Stimulated activated effector memory CD8-positive, alpha-beta T cell treated with anti-CD3 and anti-CD28 coated beads, Interleukin-12 subunit alpha, Interleukin-12 subunit beta, amount 100 ng/mL, for 72 hours (primary cell): ENCODE measurements at regions not wholly inside any gene's neighbourhood (a gene's known extent, or its start where the extent isn't known, plus 50 kb on each side); places are given as distances from the start of the nearest gene placed in this dataset.

Experiments used
- ATAC-seq: fragments of 150-1000 bp; cut with Tn5 transposase; 2 replicates; pipeline ENCODE4 v1.10.0; 2021
- DNase-seq, 2 donors: peaks; one replicate each; pipeline ENCODE4 v3.0.0; 2021 to 2022; ENCODE audit warnings: low spot score in 2 of 2
- H3K27ac Mint-ChIP-seq: one replicate; pipeline ENCODE4 v1.8.0; 2022; ENCODE audit warnings: mild to moderate bottlenecking, mixed read lengths
- H3K36me3 Mint-ChIP-seq: one replicate; pipeline ENCODE4 v1.8.0; 2022; ENCODE audit warnings: mild to moderate bottlenecking, mixed read lengths
- H3K4me1 Mint-ChIP-seq: one replicate; pipeline ENCODE4 v1.8.0; 2022; ENCODE audit warnings: mixed read lengths
- H3K4me3 Mint-ChIP-seq: one replicate; pipeline ENCODE4 v1.8.0; 2022; ENCODE audit warnings: mild to moderate bottlenecking, mixed read lengths
- H3K9me3 Mint-ChIP-seq: one replicate; pipeline ENCODE4 v1.8.0; 2022; ENCODE audit warnings: mixed read lengths

DNA sequence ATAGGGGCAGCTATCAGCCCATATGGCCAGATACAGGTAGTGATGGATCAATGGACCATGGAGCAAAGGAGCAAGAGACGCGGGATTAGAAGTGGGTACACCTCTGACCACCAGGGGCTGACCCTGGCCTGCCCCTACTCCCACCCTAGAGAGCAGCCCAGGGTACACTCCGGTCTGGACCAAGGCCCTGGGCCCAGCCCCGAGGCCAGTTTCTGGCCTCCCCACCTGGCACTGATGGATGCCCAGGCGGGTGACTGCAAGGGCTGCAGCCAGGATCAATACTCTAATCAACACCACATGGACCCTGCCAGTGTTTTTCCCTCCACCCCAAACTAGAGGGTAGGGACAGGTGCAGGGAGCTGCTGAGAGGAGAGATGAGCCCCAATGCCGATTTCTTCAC lies 74.1 kb upstream of the NECTIN1 start:
- DNase-seq: no peak
- Mint-ChIP-seq H3K9me3 (no peaks in the 10 kb centered on the region), H3K36me3 (no peaks in the 10 kb centered on the region), H3K4me1 (no peaks in the 10 kb centered on the region), H3K4me3 (no peak overlapping the region), H3K27ac (no peak overlapping the region)
- no peak for ATAC-seq

DNA sequence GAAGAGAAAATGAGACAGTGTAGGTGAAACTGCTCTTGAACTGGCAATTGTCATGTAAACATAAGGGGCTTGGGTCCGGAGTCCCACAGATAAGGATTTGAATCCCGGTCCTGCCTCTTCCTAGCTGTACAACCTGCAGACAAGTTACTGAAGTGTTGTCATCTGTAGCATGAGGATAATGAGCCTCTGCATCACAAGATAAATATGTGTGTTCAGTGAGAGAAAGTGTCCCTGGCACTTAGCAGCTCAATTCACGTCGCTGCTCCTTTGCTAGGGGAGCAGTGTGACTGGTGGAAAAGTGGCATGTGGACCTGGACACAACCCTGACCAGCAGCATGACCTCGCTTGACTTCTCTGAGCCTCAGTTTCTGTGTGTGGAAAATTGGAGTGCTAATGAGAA lies 73.7 kb upstream of the NECTIN1 start:
- ATAC-seq: no peak
- no peak overlapping the region for H3K4me3 Mint-ChIP-seq
- no peaks in the 10 kb centered on the region for H3K4me1 Mint-ChIP-seq
- no peak for DNase-seq
- H3K36me3 Mint-ChIP-seq: no peaks in the 10 kb centered on the region
- H3K27ac Mint-ChIP-seq: no peak overlapping the region
- H3K9me3 Mint-ChIP-seq: no peaks in the 10 kb centered on the region

DNA sequence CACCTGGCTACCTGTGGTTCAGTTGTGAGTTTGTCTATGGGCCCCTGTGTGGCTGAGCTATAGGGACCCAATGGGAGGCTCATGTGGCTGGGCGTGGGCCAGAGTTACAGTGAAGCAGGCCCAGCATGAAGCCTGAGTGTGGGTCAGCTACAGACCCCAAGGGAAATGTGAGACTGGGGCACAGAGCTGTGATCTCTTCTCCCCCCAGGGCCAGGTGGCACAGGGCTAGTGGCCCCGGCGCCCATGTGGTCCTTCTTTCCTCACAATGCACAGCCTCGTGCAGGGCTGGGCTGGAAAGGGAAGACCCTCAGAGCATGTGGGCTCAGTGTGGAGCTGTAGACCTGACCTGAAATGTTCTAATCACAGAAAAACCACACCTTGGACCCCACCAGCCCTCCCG lies 71.6 kb upstream of the NECTIN1 start:
- no peaks in the 10 kb centered on the region for H3K36me3 Mint-ChIP-seq
- no peaks in the 10 kb centered on the region for H3K9me3 Mint-ChIP-seq
- DNase-seq (no peak), ATAC-seq (no peak)
- H3K4me3 Mint-ChIP-seq: no peak overlapping the region
- H3K4me1 Mint-ChIP-seq: peaks cover 6% of the 10 kb centered on the region
- no peak overlapping the region for H3K27ac Mint-ChIP-seq

DNA sequence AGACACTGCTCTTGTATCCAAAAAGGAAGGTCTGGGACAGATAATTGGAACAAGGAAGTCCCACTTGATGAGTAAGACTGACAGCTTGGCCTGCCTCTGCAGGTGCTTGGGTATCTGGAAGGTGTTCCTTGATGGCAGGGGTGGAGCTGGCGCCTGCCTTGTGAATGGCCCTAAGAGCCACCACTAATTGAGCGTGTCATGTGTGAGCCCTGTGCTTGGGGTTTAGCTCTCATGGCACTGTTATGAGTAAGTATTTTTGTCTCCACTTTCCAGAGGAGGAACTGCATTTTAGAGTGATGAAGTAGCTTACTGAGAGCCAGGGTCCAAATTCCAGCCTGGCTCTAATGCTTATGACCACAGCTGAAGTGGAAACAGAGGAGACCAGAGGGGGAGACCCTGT lies 71.2 kb upstream of the NECTIN1 start:
- Mint-ChIP-seq H3K4me1 (peaks cover 6% of the 10 kb centered on the region), H3K4me3 (no peak overlapping the region)
- no peak for ATAC-seq

DNA sequence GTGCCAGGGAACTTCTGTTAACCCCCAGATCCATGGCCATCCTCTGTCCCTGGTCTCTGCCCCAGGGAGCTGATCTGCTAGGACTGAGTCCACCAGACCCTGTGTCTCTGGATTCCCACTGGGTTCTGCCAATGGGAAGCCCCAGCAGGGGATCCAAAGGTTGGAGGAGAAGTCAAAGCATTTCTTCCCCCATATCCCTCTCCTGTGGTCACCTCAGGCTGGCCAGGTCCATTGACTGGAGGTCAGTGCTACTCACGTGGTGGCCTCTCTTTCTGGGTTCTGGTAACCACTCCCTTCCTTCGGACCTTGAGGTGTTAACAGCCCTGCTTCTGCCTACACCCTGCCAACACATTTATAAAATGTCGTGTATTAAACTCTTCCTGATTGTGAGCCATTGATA lies 69.7 kb upstream of the NECTIN1 start:
- Mint-ChIP-seq H3K9me3 (no peaks in the 10 kb centered on the region), H3K4me3 (no peak overlapping the region), H3K36me3 (no peaks in the 10 kb centered on the region), H3K4me1 (peaks cover 6% of the 10 kb centered on the region), H3K27ac (no peak overlapping the region)
- DNase-seq: no peak
- ATAC-seq: no peak

More for the DNA sequence above, 71.2 kb upstream of the NECTIN1 start:
- H3K27ac Mint-ChIP-seq: no peak overlapping the region
- DNase-seq: no peak
- H3K36me3 Mint-ChIP-seq: no peaks in the 10 kb centered on the region
- H3K9me3 Mint-ChIP-seq: no peaks in the 10 kb centered on the region

DNA sequence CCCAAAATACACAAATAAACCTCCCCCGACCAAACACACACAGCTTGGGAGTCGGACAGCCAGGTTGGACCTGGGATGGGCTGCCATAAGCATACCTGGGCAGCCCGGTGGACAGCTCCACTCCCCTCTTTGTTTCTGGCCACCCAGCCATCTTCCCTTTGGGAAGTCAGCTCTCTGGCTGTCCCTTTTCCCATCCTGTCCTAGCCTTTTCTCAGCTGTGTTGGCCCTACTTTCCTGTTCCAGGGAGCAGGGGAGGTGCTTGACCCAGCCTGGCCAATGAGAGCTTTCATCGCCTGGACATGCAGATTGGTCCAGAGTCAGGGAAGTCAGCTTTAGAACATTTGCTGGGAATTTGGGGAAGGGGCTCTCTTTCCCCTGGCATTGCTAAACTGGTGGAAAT lies 68.7 kb upstream of the NECTIN1 start:
- H3K9me3 Mint-ChIP-seq: no peaks in the 10 kb centered on the region
- H3K4me1 Mint-ChIP-seq: peaks cover 6% of the 10 kb centered on the region
- no peak overlapping the region for H3K27ac Mint-ChIP-seq

DNA sequence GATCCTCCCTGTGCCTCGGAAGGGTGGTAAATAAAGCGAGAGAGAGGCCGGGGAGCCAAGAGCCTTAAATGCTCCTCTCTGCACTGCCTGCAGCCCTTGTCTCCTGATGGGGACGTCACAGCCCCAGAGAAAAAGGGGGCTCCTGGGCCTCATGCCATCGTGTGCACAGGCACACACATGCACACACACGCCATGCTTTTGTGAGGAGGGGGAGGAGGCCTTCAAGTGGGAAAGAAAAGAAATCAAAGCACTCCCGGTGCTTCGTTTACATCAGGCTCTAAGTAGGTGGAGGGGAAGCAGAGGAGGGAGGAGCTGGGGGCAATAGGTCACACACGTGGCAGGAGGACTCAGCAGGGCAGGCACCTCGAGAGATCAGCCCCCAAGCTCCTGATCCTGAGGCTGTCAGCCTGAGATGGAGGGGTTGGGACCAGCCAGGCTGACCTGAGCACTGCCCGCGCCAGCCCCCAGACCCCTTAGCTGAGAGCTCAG lies 68.2 kb upstream of the NECTIN1 start:
- no peaks in the 10 kb centered on the region for H3K36me3 Mint-ChIP-seq
- H3K27ac Mint-ChIP-seq: no peak overlapping the region
- H3K4me3 Mint-ChIP-seq: no peak overlapping the region
- DNase-seq (no peak), ATAC-seq (no peak)
- no peaks in the 10 kb centered on the region for H3K9me3 Mint-ChIP-seq
- H3K4me1 Mint-ChIP-seq: peaks cover 6% of the 10 kb centered on the region

More for the DNA sequence above, 68.7 kb upstream of the NECTIN1 start:
- Mint-ChIP-seq H3K4me3 (no peak overlapping the region), H3K36me3 (no peaks in the 10 kb centered on the region)
- ATAC-seq (no peak), DNase-seq (no peak)

DNA sequence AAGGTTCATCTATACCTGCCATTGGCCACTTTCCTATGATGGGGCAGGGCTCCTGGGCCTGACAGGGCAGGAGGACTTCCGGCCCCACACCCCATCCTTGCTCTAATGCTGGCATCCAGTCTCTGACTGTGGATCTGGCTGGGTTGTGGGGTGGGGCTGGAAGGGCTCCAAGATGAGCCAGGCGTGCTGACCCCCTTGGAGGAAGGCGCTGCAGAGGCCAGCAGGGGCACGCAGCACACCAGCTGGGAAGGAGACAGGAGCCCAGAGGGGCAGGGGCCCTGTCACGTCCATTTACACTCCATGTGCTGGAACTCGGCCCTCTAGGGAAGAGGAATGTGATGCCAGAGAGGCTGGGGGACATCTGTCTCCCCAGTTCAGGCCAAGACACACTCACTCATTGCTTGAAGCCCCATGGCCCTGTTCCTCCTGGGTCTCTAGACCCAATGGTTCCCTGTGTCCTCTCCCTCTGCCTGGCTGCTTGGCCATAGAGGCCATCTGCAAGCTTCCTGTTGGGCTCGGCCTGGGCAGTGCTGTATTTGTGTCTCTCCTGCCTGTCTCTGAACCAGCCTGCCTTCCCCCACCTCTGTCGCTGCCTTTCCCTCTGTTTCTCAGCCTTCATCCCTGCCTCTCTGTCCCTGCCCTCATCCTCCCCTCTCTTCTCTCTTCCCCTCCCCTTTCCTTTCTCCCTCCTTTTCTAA lies 67.5 kb upstream of the NECTIN1 start:
- no peak overlapping the region for H3K27ac Mint-ChIP-seq
- no peak for DNase-seq
- no peaks in the 10 kb centered on the region for H3K36me3 Mint-ChIP-seq
- H3K4me3 Mint-ChIP-seq: no peak overlapping the region
- peaks cover 6% of the 10 kb centered on the region for H3K4me1 Mint-ChIP-seq
- no peak for ATAC-seq
- no peaks in the 10 kb centered on the region for H3K9me3 Mint-ChIP-seq

DNA sequence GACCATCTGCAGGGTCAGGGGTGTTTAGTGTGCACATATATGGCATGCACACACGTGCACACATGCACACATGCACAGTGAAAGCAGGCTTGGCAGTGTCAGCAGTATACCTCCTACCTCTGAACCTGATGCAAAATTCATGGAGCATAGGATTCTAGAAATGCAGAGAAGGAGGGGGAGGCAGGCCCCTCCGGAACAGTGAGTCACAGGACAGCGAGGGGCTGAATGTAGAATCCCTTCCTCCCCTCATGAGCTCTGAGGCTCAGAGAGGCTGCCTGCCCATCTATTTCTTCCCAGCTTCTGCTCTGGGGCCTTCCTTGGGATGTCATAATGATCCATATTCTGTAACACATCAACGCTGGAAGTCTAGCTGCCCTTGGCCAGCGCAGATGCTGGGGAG lies 66.7 kb upstream of the NECTIN1 start:
- H3K27ac Mint-ChIP-seq: no peak overlapping the region
- H3K36me3 Mint-ChIP-seq: no peaks in the 10 kb centered on the region
- H3K4me1 Mint-ChIP-seq: peaks cover 6% of the 10 kb centered on the region
- no peak overlapping the region for H3K4me3 Mint-ChIP-seq
- DNase-seq (no peak), ATAC-seq (no peak)
- H3K9me3 Mint-ChIP-seq: no peaks in the 10 kb centered on the region

DNA sequence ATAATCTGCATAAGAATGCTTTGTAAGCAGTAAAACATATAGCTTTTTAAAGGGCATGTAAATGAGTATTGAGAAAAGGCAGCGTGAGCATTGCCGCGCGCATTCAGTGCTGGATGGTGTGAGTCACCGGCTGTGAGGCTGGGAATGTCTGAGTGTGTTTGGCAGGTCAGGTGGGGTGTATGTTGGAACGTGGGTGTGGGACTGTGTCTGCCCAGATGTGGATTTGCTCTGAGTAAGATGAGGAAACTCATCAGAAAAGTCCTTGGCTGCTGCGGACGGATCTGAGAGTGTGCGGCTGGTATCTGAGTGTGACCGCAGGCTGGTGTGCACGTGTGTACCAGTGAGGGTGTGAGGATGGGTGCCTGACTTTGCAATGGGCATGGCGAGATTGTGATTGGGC lies 66.2 kb upstream of the NECTIN1 start:
- Mint-ChIP-seq H3K36me3 (no peaks in the 10 kb centered on the region), H3K9me3 (no peaks in the 10 kb centered on the region), H3K4me3 (no peak overlapping the region), H3K4me1 (peaks cover 6% of the 10 kb centered on the region), H3K27ac (no peak overlapping the region)
- no peak for DNase-seq
- ATAC-seq: no peak

DNA sequence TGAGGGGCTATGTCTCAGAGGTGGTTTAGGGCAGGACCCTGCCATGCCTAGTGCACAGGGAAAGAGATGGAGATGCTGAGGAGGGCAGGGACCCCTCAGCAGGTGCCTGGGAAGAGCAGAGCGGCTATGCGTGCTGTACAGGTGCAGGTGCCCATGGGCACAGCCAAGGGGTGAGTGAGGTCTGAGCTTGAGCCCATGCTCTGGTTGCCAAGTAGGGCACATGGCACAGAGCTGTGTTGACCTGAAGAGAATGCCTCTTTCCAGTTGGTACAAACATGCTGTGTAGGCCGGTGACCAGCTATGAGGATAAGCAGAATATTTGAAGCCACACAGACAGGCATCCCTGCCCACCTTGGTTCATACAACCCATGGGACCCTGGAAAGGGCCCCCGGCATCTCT lies 65.8 kb upstream of the NECTIN1 start:
- Mint-ChIP-seq H3K36me3 (no peaks in the 10 kb centered on the region), H3K27ac (no peak overlapping the region), H3K4me1 (peaks cover 6% of the 10 kb centered on the region), H3K9me3 (no peaks in the 10 kb centered on the region), H3K4me3 (no peak overlapping the region)
- DNase-seq (no peak), ATAC-seq (no peak)

DNA sequence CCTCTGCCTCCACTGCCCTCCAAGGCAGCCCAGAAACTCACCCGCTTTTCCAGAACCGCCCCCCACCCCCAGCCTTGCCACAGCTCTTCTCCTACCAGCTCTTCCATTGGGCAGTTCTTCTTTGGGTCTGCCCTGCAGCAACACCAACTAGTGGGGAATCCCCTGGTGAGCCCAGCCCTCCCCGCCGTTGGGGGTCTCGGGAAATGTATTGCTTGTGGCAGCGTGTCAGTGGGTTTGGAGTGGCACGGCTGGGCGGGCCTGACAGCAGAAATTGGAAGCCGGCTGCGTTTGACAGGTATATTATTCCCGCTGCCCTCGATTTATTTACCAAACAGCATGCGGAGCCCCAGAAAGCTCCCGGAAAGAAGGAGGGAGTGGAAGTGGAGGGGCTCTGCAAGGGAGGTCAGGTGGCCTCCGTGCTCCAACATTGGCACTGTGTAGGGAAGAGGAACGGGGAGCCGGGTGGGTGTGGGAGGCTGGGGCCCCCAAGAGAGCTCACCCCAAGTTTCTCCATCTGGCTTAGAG lies 65.2 kb upstream of the NECTIN1 start:
- Mint-ChIP-seq H3K27ac (no peak overlapping the region), H3K4me3 (no peak overlapping the region), H3K9me3 (no peaks in the 10 kb centered on the region), H3K4me1 (peaks cover 6% of the 10 kb centered on the region), H3K36me3 (no peaks in the 10 kb centered on the region)
- ATAC-seq (no peak), DNase-seq (no peak)

DNA sequence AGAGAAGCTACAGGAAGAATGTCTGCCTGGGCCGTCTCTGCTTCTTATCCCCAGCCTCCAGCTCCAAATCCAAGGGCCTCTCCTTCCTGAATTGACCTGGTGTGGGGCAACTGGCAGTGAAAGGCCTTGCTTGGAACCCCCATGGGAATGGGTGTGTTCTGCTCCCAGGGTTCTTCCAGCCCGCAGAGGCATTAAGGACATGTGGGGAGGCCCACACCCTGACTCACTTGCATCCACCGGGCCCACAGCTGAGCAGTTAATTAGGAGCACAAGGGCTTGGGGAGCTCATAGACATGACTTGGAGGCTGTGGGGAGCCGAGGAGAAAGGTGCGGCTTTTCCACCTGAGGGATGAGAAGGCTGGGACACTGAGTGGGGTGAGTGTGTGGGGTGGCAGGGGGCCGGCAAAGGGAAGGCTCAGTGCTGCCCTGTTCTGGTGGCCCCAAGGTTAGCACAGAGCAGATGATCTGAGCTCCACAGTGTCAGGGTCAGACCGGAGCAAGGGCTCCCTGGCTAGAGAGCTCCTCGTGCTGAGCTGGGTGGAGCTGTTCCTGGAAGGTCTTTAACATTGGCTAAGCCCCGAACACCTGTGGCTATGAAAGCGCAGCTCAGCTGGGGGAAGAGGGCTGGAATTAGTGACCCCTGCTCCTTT lies 64.5 kb upstream of the NECTIN1 start:
- no peak overlapping the region for H3K4me3 Mint-ChIP-seq
- H3K4me1 Mint-ChIP-seq: peaks cover 6% of the 10 kb centered on the region
- H3K36me3 Mint-ChIP-seq: no peaks in the 10 kb centered on the region
- ATAC-seq (no peak), DNase-seq (no peak)
- H3K9me3 Mint-ChIP-seq: no peaks in the 10 kb centered on the region
- H3K27ac Mint-ChIP-seq: no peak overlapping the region

DNA sequence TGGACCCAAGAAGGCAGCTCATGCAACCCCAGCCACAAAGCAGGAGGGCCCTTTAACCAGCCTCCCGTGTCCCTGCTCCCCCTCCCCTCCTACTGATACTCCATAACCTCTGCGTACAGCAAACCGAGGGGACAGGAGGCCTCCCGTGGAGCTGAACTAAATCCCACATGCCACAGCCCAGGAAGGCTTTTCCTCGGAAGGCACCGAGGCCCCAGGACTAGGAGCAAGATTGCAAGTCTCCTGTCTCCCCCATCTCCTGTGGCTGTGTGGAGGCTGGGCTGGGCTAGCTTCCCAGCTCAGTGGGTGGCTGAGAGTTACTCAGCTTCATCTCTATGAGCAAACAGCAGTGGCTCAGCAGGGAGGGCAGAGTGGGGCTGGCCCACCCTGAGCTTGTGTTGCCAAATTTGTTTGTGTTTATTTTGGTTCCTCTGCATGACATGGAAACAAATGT lies 62.7 kb upstream of the NECTIN1 start:
- DNase-seq (no peak), ATAC-seq (no peak)
- Mint-ChIP-seq H3K36me3 (no peaks in the 10 kb centered on the region), H3K4me3 (no peak overlapping the region), H3K4me1 (peaks cover 1% of the 10 kb centered on the region), H3K9me3 (no peaks in the 10 kb centered on the region), H3K27ac (no peak overlapping the region)

DNA sequence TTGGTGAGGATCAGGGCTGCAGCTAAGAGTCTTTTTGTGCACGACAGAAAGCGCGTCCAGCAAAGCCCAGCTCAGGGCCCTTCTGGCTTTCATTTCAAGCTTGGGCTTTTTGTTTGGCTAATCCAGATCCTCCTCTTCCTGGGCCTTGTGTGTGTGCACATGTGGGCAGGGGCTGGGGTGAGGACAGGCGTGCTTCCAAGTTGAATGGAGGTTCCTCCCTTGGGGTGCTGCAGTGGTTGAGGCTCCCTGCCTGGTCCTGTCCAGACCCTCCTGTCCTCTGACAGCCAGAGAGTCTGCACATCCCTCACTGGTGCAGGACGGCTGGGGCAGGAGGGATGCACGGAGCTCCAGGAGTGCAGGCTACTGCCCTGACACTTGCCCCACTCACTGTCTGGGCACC lies 62.0 kb upstream of the NECTIN1 start:
- no peaks in the 10 kb centered on the region for H3K9me3 Mint-ChIP-seq
- no peak for ATAC-seq
- H3K4me3 Mint-ChIP-seq: no peak overlapping the region
- no peaks in the 10 kb centered on the region for H3K4me1 Mint-ChIP-seq
- no peak for DNase-seq
- H3K27ac Mint-ChIP-seq: no peak overlapping the region
- no peaks in the 10 kb centered on the region for H3K36me3 Mint-ChIP-seq

DNA sequence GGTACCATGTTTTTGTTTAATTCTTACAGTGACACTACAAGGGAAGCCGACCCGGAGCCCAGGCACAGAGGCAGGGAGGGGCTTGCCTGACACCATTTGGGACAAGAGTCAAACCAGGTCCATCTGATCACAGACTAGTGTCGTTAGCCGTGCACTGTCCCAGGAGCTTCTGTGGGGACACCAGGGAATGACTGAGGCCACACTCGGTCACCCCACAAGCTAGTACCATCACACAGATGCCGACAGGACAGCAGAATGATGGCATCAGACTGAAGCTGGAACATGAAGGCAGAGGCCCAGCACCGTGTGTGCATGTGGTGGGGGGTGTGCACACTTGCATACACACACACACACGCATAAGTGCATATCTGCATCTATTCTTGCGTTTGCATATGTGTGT lies 61.5 kb upstream of the NECTIN1 start:
- no peak overlapping the region for H3K4me3 Mint-ChIP-seq
- H3K9me3 Mint-ChIP-seq: no peaks in the 10 kb centered on the region
- H3K27ac Mint-ChIP-seq: no peak overlapping the region
- H3K36me3 Mint-ChIP-seq: no peaks in the 10 kb centered on the region
- DNase-seq: no peak
- ATAC-seq: no peak
- H3K4me1 Mint-ChIP-seq: no peaks in the 10 kb centered on the region
